ENCODE measurements at regions not wholly inside any gene's neighbourhood (a gene's known extent, or its start where the extent isn't known, plus 50 kb on each side); places are given as distances from the start of the nearest gene placed in this dataset.

- no peak for TF ChIP-seq CTCF (IDR thresholded peaks at IDR 0.05)
- H3K4me1 Mint-ChIP-seq, result peaks cover 8% of the 10 kb centered on the region
These were observed 480.7 kb upstream of the DPPA4 start for GRCh38 chr3:109818081-109818480.

GRCh38 chr3:109819734-109820133, 482.4 kb upstream of the DPPA4 start:
- Mint-ChIP-seq H3K36me3 (ENCODE audit: low read depth) (no peaks in the 10 kb centered on the region), H3K27ac (no peak overlapping the region), H3K4me1 (peaks cover 8% of the 10 kb centered on the region), H3K9me3 (no peaks in the 10 kb centered on the region), H3K27me3 (ENCODE audit: low read depth, poor library complexity) (peaks cover 3% of the 10 kb centered on the region), H3K4me3 (no peak overlapping the region)
- TF ChIP-seq CTCF (IDR thresholded peaks at IDR 0.05), result no peak
- DNase-seq, result peak; percentile 10

More at GRCh38 chr3:109818081-109818480, 480.7 kb upstream of the DPPA4 start:
- Mint-ChIP-seq H3K27ac (no peak overlapping the region), H3K36me3 (ENCODE audit: low read depth) (no peaks in the 10 kb centered on the region), H3K4me3 (no peak overlapping the region), H3K27me3 (ENCODE audit: low read depth, poor library complexity) (peaks cover 3% of the 10 kb centered on the region), H3K9me3 (no peaks in the 10 kb centered on the region)
- DNase-seq, result no peak

- no peaks in the 10 kb centered on the region for H3K36me3 Mint-ChIP-seq (ENCODE audit: low read depth)
- H3K27me3 Mint-ChIP-seq (ENCODE audit: low read depth, poor library complexity), result peaks cover 3% of the 10 kb centered on the region
- DNase-seq, result no peak
- no peak overlapping the region for H3K27ac Mint-ChIP-seq
- TF ChIP-seq CTCF (IDR thresholded peaks at IDR 0.05), result no peak
- peaks cover 6% of the 10 kb centered on the region for H3K9me3 Mint-ChIP-seq
- H3K4me3 Mint-ChIP-seq, result no peak overlapping the region
- no peaks in the 10 kb centered on the region for H3K4me1 Mint-ChIP-seq
These were observed 488.8 kb upstream of the DPPA4 start for GRCh38 chr3:109825971-109826810.

GRCh38 chr3:109831403-109831802, 494.1 kb upstream of the DPPA4 start:
- no peak for DNase-seq
- no peak for TF ChIP-seq CTCF (IDR thresholded peaks at IDR 0.05)
- Mint-ChIP-seq H3K27ac (no peak overlapping the region), H3K4me3 (no peak overlapping the region), H3K9me3 (peaks cover 6% of the 10 kb centered on the region), H3K4me1 (no peaks in the 10 kb centered on the region), H3K27me3 (ENCODE audit: low read depth, poor library complexity) (peaks cover 3% of the 10 kb centered on the region), H3K36me3 (ENCODE audit: low read depth) (no peaks in the 10 kb centered on the region)

GRCh38 chr3:109835958-109836357, 498.6 kb upstream of the DPPA4 start:
- H3K9me3 Mint-ChIP-seq, result peaks cover 2% of the 10 kb centered on the region
- DNase-seq, result no peak
- H3K27me3 Mint-ChIP-seq (ENCODE audit: low read depth, poor library complexity), result peaks cover 3% of the 10 kb centered on the region
- no peaks in the 10 kb centered on the region for H3K36me3 Mint-ChIP-seq (ENCODE audit: low read depth)
- peaks cover 9% of the 10 kb centered on the region for H3K4me1 Mint-ChIP-seq
- no peak overlapping the region for H3K4me3 Mint-ChIP-seq
- H3K27ac Mint-ChIP-seq, result no peak overlapping the region
- TF ChIP-seq CTCF (IDR thresholded peaks at IDR 0.05), result no peak

- Mint-ChIP-seq H3K27me3 (ENCODE audit: low read depth, poor library complexity) (peaks cover 10% of the 10 kb centered on the region), H3K27ac (no peak overlapping the region), H3K9me3 (peaks cover 27% of the 10 kb centered on the region), H3K4me1 (no peaks in the 10 kb centered on the region), H3K36me3 (ENCODE audit: low read depth) (peaks cover 6% of the 10 kb centered on the region), H3K4me3 (no peak overlapping the region)
- DNase-seq, result no peak
- TF ChIP-seq CTCF (IDR thresholded peaks at IDR 0.05), result no peak
These were observed 514.5 kb upstream of the DPPA4 start for GRCh38 chr3:109851854-109852253.
